IPS-20b (cell line): ENCODE measurements at regions not wholly inside any gene's neighbourhood (a gene's known extent, or its start where the extent isn't known, plus 50 kb on each side); places are given as distances from the start of the nearest gene placed in this dataset.

ENCODE experiments used
- H3K27ac ChIP-seq: one replicate; pipeline ENCODE4 v1.5.1; 2013; ENCODE audit warnings: low read length
- H3K27me3 ChIP-seq: 2 replicates; pipeline ENCODE4 v1.6.1; 2013; ENCODE audit warnings: mild to moderate bottlenecking, low read length, inconsistent platforms; ENCODE audit not compliant: insufficient read depth
- H3K36me3 ChIP-seq: 2 replicates; pipeline ENCODE4 v1.6.1; 2013; ENCODE audit warnings: low read depth, mild to moderate bottlenecking, inconsistent platforms, low read length, moderate library complexity; ENCODE audit not compliant: insufficient read depth
- H3K4me1 ChIP-seq: 2 replicates; pipeline ENCODE4 v1.6.1; 2013; ENCODE audit warnings: mild to moderate bottlenecking, control low read depth, inconsistent platforms, low read length, moderate library complexity; ENCODE audit not compliant: insufficient read depth
- H3K4me3 ChIP-seq: 2 replicates; pipeline ENCODE4 v1.5.1; 2013; ENCODE audit warnings: mild to moderate bottlenecking, low read length, inconsistent platforms
- H3K9ac ChIP-seq: 2 replicates; pipeline ENCODE4 v1.6.1; 2013; ENCODE audit warnings: low read depth, mild to moderate bottlenecking, inconsistent platforms, low read length, moderate library complexity
- H3K9me3 ChIP-seq: 2 replicates; pipeline ENCODE4 v1.6.1; 2013; ENCODE audit warnings: mild to moderate bottlenecking, low read depth, low read length, inconsistent platforms; ENCODE audit not compliant: insufficient read depth

- Histone ChIP-seq H3K9me3 (no peaks in the 10 kb centered on the region), H3K4me1 (no peaks in the 10 kb centered on the region), H3K27ac (no peak overlapping the region), H3K36me3 (no peaks in the 10 kb centered on the region), H3K9ac (no peak overlapping the region), H3K27me3 (no peaks in the 10 kb centered on the region), H3K4me3 (no peak overlapping the region)
These were observed 201.5 kb upstream of the RTL1 start for GRCh38 chr14:101105045-101105444.

- Histone ChIP-seq H3K4me3 (no peak overlapping the region), H3K9me3 (no peaks in the 10 kb centered on the region), H3K27ac (no peak overlapping the region), H3K9ac (no peak overlapping the region), H3K27me3 (no peaks in the 10 kb centered on the region), H3K4me1 (no peaks in the 10 kb centered on the region), H3K36me3 (no peaks in the 10 kb centered on the region)
These were observed 205.2 kb upstream of the RTL1 start for GRCh38 chr14:101108579-101109346.

- Histone ChIP-seq H3K36me3 (no peaks in the 10 kb centered on the region), H3K27me3 (no peaks in the 10 kb centered on the region), H3K27ac (no peak overlapping the region), H3K9ac (no peak overlapping the region), H3K4me1 (no peaks in the 10 kb centered on the region), H3K9me3 (no peaks in the 10 kb centered on the region), H3K4me3 (no peak overlapping the region)
These were observed 205.8 kb upstream of the RTL1 start for GRCh38 chr14:101109347-101109638.

GRCh38 chr14:101109981-101110728, 206.6 kb upstream of the RTL1 start:
- Histone ChIP-seq H3K27ac (no peak overlapping the region), H3K4me3 (no peak overlapping the region), H3K9me3 (no peaks in the 10 kb centered on the region), H3K9ac (no peak overlapping the region), H3K4me1 (no peaks in the 10 kb centered on the region), H3K36me3 (no peaks in the 10 kb centered on the region), H3K27me3 (no peaks in the 10 kb centered on the region)

- H3K27me3 ChIP-seq: no peaks in the 10 kb centered on the region
- no peak overlapping the region for H3K9ac ChIP-seq
- no peak overlapping the region for H3K4me3 ChIP-seq
- H3K4me1 ChIP-seq: no peaks in the 10 kb centered on the region
- H3K27ac ChIP-seq: no peak overlapping the region
- no peaks in the 10 kb centered on the region for H3K36me3 ChIP-seq
- H3K9me3 ChIP-seq: no peaks in the 10 kb centered on the region
These were observed 207.5 kb upstream of the RTL1 start for GRCh38 chr14:101110729-101111619.

GRCh38 chr14:101111620-101112290, 208.2 kb upstream of the RTL1 start:
- no peak overlapping the region for H3K27ac ChIP-seq
- H3K36me3 ChIP-seq: no peaks in the 10 kb centered on the region
- no peak overlapping the region for H3K4me3 ChIP-seq
- H3K9ac ChIP-seq: no peak overlapping the region
- no peaks in the 10 kb centered on the region; the same call in 1 of the 2 replicates for H3K27me3 ChIP-seq
- H3K4me1 ChIP-seq: no peaks in the 10 kb centered on the region
- no peaks in the 10 kb centered on the region for H3K9me3 ChIP-seq

- H3K9ac ChIP-seq: no peak overlapping the region
- H3K4me1 ChIP-seq: no peaks in the 10 kb centered on the region
- no peak overlapping the region for H3K4me3 ChIP-seq
- no peak overlapping the region for H3K27ac ChIP-seq
- no peaks in the 10 kb centered on the region for H3K36me3 ChIP-seq
- no peaks in the 10 kb centered on the region for H3K9me3 ChIP-seq
- H3K27me3 ChIP-seq: no peaks in the 10 kb centered on the region; the same call in 1 of the 2 replicates
These were observed 209.0 kb upstream of the RTL1 start for GRCh38 chr14:101112351-101113107.

GRCh38 chr14:101113108-101113612, 209.6 kb upstream of the RTL1 start:
- Histone ChIP-seq H3K27me3 (no peaks in the 10 kb centered on the region; the same call in 1 of the 2 replicates), H3K4me1 (no peaks in the 10 kb centered on the region)

GRCh38 chr14:101113835-101114725, 210.6 kb upstream of the RTL1 start:
- H3K4me3 ChIP-seq: no peak overlapping the region
- H3K36me3 ChIP-seq: no peaks in the 10 kb centered on the region
- H3K9ac ChIP-seq: no peak overlapping the region
- no peak overlapping the region for H3K27ac ChIP-seq
- no peaks in the 10 kb centered on the region for H3K4me1 ChIP-seq
- no peaks in the 10 kb centered on the region; the same call in 1 of the 2 replicates for H3K27me3 ChIP-seq
- no peaks in the 10 kb centered on the region for H3K9me3 ChIP-seq

More at GRCh38 chr14:101113108-101113612, 209.6 kb upstream of the RTL1 start:
- Histone ChIP-seq H3K36me3 (no peaks in the 10 kb centered on the region), H3K27ac (no peak overlapping the region), H3K9me3 (no peaks in the 10 kb centered on the region), H3K9ac (no peak overlapping the region), H3K4me3 (no peak overlapping the region)
